Stimulated activated CD8-positive, alpha-beta memory T cell treated with anti-CD3 and anti-CD28 coated beads, Interleukin-2, amount 100 ng/mL, for 1 hour (primary cell): ENCODE measurements at regions not wholly inside any gene's neighbourhood (a gene's known extent, or its start where the extent isn't known, plus 50 kb on each side); places are given as distances from the start of the nearest gene placed in this dataset.

Source experiments
- DNase-seq, 2 donors: peaks; one replicate each; pipeline ENCODE4 v3.0.0-alpha.2; 2020; ENCODE audit warnings: low read depth in 2 of 2

DNA sequence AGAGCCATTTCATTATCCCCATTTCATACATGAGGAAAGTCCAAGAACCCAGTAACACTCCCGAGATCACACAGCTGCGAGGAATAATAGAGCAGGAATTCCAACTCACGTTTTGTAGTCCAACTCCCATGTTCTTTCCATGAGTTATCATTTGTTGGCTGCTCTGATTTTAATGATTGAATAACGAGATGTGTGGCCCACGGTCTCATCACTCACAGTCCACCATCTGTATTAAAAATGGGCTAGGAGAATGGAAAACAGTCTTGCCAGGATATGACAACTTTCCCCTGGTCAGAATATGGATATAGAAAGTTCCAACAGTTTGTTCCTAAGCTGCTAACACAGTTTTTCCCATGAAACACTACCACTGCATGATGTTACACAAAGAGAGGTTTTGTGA, 147.5 kb downstream of the METTL4 start:
- no peak for DNase-seq

DNA sequence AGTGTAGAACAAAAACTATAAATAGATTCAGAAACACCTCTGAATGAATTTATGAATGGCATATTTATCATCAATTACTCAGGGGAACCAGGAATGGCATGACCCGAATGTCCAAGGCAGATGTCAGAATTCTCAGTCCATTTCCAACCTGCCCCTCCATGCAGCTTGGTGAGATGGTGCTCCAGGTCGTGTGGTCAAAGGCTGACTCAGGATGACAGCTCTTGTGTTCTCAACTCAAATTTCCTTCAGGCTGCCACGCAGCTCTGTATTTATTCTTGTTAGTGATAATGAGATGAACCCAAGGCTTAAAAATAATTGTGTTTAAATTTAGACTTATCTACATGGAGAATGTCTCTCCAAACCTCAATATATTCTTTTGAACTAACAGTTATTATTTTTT, 146.9 kb downstream of the METTL4 start:
- no peak for DNase-seq

DNA sequence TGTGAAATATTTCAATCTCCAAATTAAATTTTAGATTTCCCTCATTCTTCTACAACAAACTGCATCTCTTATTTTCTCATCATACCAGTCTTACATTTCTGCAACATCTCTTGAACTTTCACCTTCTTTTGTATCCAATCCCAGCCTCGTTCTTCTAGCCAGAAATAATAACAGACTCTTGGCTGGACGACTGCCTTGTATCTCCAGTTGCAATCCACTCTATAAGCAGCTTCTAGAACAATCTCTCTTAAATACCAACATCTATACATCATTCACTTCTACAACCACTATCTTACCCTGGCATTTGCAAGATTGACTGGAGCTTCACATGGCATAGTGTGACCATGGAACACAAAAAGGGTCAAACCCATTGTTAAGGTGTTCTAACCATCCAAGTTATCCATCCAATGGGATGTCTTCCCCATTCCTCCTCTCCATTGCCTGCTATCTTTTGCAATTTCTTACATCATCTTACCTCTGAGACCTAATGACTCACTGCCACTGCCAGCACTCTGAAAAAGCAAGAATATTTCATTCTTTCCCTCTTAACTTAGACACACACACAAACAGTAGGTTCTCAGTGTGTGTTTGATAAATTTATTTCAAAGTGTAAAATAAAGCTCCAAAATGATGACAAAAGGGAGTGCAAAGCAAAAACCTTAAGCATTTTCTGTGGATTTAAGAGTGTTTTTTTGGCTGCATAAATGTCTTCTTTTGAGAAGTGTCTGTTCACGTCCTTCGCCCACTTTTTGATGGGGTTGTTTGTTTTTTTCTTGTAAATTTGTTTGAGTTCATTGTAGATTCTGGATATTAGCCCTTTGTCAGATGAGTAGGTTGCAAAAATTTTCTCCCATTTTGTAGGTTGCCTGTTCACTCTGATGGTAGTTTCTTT, 145.6 kb downstream of the METTL4 start:
- DNase-seq, result no peak

DNA sequence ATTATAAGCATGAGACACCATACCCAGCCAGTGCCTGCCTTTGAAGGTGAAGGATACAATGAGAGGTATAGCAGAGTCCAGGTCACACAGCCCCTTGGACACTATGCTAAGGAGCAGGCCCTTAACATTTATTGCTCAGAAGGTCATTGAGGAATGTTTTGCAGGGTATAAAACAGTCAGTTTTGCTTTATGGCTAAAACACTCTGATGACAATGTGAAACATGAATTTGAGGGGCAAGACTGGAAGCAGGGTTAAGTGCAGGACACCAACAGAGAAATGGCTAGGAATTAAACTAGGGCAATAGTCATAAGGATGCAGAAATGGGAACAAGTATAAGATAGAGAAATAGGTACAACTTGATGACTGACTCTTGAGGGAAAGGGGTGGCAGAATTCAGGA, 141.1 kb downstream of the METTL4 start:
- no peak for DNase-seq

DNA sequence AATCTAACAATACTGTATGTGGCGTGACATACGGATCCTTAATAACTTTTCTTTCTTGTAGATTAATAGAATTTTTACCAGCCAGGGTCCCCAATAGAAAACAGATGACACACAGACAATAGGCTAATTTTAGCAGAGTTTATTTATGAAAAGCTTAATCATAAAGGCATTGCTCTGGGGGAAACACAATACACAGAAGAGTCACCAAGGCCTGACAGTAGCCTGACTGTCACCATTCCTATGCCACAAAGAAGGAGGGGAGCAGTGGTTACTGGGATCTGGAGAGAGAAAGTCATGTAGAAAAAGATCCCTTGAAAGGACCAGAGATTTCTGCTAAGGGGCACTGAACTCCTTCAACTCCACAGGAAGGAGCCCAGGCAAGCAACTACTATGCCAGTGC, 139.5 kb downstream of the METTL4 start:
- no peak for DNase-seq

DNA sequence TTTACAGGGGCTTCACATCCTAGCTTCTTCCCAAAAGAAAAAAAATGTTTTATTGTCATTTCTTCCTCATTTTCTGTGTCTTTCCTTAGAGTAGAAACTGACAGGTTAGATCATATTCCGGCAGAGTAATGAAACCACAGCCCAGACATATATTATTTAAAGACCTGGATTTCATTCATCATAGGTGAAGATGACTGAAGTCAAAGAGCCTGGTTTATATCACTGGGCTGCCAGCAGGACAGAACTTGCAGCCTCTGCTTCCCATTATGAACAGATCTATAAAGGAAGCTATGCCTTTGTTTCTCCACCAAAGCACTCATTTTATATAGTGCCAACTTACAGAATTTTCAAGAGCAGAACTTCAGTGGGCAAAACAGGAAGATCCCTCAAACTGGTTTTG, 137.9 kb downstream of the METTL4 start:
- DNase-seq, result no peak

DNA sequence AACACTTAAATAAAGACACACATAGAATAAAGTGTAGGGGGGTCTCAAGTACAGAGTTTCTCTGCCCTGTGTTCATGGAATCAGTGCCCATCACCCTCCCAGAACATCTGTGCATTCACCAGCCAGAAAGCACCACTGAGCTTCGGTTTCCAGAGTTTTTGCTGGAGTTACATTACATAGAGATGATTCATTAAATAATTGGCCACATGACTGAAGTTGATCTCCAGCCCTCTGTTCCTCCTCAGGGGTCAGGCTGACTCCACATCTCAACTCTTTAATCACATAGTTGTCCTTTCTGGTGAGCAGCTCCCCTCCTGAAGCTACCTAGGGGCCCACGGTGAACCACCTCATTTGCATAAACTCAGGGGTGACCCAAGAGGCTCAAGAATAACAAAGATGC, 129.8 kb downstream of the METTL4 start:
- DNase-seq, result no peak

DNA sequence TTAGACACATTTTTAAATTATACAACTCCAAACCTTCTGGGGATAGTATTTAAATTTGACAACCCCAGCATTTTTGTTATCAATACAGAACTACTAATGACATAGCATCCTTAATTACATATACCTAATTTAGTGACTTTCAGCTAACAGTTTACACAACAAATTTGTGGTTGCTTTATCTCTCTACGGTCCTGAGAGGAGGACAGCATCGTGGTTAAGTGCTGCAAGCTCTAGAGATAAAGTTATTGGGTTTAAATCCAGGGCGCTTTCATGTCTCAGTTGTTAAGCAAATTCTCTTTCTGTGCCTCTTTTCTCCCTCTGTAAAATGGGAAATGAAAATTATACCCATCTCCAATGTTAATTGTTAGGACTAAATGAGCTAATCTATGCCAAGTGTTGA, 129.3 kb downstream of the METTL4 start:
- DNase-seq, result no peak

DNA sequence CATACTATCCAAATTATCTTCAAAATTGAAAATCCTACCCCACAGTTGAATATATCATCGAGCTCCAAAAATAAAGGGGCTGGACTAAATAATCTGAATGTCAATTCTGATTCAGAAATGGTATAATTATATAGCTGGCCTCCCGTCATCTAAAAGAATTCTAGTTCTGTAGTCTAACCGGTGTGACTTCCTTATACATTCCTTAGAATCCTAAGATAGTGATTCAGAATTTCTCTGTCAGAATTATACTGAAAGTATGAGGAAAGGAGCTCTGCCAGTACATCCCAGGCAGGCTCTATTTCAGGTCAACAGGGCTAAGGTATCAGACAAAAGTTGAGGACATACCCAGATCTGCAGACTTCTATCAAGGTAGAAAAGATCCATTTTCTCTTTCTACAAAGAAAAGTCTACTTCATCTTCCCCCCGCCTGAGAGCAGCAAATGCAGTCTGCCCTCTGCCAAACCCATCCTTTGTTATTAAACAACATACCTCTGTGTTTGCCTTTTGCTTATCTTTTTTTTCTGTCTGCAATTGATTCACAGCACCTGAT, 128.5 kb downstream of the METTL4 start:
- DNase-seq, result no peak

DNA sequence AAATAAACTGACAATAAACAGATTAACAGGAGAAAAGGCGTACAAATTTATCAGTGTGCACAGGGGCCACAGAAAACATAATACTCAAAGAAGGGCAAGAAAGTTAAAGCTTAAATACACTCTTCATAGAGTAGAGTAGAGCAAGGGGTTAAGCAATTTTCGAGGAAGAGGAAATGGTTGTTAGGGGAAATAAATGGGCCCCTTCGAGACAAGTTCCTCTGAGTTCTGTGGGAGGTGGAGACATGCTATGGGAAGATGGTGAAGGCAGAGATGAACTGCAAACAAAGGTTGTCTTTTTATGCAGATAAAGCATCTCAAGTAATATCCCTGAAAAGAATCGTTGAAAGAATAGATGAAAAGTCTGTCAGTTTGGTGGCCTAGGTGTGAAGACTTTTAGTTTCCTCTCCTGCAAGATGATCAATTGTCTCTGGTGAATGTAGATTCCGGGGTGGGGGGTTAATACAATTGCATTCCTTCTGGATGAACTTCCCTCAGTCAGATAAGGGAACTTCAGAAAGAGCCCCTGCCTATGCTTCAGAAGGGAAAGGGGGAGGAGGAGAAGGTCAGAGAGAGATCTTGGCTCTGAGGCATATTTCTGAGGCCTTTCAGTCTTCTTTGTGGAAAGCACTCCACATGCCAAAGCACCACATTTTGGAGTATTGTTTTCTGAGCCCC, 127.0 kb downstream of the METTL4 start:
- no peak for DNase-seq

DNA sequence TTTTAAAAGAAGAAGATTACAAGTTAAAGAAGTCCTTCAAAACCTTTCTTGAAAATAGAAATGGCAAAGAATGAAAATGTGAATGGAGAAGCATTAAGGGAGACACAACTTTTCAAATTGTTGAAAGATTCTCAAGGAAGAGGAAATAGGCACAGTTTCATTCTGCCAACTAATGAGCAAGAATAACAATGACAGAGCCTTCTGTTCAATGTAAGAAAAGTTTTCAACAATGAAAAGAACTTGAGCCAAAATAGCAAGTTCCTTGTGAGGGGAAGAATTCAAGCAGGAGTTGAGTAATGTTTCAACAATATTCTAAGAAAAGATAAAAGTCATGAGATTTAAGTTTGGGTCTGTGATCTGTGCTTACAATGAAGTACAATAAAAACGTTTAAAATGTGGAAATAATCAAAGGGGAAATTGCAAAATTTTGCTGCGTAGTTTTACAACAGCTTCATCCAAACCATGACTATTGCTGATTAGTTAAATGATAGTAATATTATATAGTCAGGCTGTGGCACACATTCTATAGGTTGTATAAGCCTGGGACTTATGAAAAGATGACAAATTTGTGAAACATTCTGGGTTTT, 122.6 kb downstream of the METTL4 start:
- DNase-seq, result no peak

DNA sequence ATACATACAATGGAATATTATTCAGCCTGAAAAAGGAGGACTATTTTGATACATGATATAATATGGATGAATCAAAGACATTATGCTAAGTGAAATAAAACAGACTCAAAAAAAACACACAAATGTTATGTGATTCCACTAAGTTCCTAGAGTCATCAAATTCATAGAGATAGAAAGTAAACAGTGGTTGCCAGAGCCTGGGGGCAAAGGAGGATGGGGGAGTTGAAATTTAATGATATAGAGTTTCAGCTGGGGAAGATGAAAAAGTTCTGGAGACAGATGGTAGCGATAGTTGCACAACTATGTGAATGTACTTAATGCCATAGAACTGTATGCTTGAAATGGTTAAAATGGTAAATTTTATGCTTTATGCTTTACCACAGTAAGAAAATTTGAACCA, 119.7 kb downstream of the METTL4 start:
- DNase-seq, result no peak

DNA sequence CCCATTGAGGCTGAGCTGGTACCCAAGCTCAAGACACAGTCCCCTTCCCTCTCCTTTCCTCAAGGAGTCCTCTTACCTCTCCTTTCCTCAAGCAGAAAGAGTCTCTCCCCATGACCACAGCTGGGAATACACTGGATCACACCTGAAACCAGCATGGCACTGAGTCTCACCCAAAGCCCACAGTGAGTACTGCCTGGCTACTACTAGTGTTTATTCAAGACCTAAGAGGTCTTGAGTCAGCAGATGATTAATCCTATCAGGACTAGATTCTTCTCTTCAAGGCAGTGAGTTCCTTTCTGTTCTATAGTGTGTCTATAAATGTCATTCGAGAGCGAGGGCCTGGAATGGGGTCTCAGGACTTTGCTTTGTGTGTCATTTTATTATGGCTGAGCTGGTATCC, 111.4 kb downstream of the METTL4 start:
- no peak for DNase-seq

DNA sequence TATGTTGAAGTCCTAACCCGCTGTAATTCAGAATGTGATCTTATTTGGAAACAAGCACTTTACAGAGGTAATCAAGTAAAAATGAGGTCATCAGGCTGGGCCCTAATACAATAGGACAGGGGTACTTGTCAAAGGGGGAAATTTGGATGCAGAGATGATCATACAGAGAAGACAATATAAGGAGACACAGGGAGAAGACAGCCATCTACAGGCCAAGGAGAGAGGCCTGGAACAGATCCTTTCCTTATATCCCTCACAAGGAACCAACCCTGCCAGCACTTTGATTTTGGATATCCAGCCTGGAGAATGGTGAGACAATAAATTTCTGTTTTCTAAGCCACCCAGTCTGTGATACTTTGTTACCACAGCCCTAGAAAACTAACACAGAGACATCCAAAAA, 104.3 kb downstream of the METTL4 start:
- no peak for DNase-seq

DNA sequence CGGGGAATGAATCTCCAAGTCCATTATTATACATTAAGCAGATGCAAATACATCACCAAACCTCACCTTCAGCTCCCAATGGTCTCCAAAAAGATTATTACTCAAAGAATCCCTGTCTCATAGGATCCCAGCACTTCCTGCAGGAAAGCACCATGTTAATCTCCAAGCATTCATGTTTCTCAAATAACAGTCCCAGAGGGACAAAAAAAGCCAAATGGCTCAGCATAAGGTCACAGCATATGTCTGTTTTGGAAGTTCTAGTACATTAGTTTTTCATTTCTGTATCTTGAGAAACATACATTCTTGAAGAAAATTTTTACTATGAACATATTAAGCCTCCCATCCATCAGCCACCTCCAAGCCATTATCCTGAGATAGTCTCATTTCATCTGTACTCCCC, 103.3 kb downstream of the METTL4 start:
- DNase-seq, result no peak

DNA sequence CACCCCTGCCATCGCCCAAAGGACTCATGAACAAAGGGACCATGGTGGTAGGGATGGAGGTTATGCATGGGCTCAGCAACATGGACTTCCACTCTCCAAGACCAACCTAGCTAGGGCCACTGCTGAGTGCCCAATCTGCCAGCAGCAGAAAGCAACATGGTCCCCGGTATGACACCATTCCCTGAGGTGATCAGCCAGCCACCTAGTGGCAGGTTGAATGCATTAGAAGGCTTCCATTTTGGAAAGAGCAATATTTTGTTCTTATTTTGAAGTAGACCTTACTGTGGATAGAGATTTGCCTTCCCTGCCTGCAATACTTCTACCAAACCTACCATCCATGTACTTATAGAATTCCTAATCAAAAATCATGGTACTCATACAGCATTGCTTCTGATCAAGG, 99.8 kb downstream of the METTL4 start:
- no peak for DNase-seq

DNA sequence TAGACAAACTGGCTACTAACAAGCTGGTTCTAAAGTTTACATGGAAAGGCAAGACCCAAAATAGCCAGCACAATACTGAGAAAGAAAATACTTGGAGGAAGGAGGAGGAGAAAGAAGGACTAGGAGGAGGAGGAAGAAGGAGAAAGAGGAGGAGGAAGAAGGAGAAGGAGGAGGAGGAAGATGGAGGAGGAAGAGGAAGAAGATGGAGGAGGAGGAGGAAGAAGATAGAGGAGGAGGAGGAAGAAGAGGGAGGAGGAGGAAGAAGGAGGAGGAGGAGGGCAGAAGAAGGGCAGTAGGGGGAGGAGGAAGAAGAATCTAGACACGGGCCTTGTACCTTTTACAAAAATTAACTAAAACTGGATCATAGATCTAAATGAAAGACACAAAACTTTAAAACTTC, 92.6 kb downstream of the METTL4 start:
- DNase-seq, result no peak

DNA sequence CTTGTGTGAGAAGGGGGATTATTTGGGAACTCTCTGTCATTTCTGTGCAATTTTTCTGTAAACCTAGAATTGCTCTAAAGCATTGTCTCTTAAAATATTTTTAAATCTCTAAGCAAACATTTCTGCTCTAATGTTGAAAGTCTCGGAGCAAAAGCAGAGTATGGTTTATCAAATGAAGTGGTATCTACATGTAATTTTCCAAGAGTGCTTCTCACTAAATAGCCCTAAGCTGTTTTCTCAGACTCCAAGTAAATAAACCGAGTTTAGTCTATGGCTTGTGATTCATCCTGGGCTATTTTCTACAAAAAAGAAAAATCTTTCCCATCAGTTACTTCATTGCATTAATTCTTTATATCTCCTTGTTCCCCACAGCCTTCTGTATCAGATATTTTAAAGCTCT, 90.8 kb downstream of the METTL4 start:
- no peak for DNase-seq

DNA sequence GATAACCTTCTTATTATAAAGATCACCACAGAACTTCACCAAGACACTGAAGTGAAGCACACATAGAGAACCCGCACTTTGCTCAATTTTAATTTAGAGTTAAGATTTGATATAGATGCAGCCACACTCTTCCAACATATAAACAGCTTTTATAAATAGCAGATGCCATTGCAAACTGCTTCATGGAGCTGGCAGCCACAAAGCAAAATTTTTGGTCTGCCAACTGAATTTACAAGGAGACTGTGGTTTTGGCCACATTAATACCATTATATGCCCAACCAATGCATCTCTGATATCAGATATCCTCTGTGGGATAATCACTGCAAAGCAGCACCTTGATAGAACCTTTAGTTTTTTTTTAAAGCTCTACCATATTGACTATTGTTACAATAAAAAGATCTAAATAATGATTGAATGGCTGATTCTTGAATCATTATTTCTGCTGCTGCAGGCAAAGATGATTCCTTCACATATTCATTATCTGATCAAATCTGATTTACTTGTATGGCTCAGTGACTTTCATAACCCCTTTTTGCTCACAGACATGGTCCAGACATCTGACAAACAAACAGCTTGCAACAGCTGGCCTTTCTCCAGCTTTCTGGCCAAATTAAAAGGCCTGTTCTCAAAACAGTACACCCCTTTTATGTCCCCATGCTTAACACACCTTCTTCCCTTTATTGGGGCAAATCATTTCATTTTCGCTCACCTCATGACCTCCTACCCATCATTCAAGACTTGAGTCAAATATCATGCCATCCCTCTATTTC, 88.4 kb downstream of the METTL4 start:
- DNase-seq, result no peak

DNA sequence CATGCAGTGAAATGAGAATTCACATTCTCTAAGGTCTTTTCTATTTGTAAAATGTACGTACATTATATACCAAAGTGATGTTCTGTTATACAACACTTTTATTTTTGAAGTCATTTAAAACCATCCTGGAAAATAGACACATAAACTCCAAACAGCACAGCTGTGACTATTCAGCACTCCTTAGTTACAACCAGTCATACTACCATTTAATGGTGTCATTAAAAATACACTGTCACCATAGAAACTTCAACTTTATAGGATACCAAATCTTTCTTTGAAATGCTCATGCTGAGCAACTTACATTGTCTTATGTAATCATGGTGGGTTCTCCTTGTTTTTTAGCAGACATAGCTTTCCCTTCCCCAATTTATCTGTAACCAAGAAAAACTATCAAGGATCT, 85.3 kb downstream of the METTL4 start:
- DNase-seq, result no peak

DNA sequence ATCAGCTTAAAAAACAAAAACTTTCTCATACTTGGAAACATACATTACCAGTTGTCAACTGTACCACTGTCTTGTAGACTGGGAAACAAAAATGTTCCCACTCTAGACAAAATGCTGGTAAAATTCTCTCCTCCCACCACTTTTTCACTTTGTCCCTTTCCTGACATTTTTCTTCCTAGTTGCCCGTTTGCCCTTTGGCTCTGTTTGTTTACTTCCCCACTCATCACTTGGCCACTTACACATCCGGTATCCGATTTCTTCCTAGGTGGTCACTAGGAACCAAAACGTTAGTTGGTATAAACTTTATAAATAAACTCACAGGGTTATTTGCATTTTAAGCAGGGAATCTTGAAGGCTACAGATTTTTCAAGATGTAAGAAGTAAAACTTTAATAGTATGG, 84.9 kb downstream of the METTL4 start:
- no peak for DNase-seq
